ENCODE measurements at regions not wholly inside any gene's neighbourhood (a gene's known extent, or its start where the extent isn't known, plus 50 kb on each side); places are given as distances from the start of the nearest gene placed in this dataset.

- TF ChIP-seq CTCF (IDR thresholded peaks at IDR 0.05) (no peak), POLR2A (IDR thresholded peaks at IDR 0.05) (no peak)
These were observed 183.1 kb upstream of the S100G start for GRCh38 chrX:16466640-16467432.
